ENCODE measurements at regions not wholly inside any gene's neighbourhood (a gene's known extent, or its start where the extent isn't known, plus 50 kb on each side); places are given as distances from the start of the nearest gene placed in this dataset.

DNA sequence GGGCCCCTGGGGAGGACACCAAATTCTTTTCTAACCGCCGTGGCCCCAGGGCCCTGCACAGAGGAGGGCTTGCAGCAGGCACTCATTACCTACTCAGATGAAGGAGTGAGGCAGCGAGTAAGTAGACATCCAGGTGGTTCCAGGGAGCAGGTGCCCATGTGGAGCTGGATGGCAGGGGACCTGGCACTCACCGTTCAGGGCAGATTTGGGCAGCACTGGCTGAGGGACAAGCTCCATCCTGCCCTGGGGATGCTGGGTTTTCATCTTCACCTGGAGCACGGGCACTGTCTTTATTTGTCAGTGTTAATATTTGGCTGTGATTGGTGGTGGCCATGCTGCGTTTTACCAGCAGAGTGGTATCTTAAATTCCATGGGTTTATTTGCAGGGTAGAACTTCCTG, 1182.7 kb downstream of the BRD1 start:
- no peak for DNase-seq (ENCODE audit: low read depth)

DNA sequence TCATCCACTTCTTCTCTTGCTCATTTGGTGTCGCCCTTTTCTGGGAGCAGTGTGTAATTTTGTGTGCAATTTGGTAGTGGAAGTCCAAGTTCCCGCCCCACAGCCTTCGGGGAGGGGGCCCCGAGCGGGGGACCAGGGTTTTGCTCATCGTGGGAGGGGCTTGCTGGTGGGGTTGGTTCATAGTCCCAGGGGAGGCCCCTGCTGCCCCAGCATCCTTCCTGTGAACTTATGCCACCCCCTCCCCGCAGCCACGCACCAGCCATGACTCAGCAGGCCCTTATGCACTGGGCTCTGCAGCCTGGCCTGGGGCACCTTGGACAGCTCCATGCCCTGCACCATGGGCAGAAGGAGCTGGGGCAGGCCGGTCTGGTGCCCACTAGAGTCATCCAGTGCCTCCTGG, 1183.6 kb downstream of the BRD1 start:
- no peak for DNase-seq (ENCODE audit: low read depth)

DNA sequence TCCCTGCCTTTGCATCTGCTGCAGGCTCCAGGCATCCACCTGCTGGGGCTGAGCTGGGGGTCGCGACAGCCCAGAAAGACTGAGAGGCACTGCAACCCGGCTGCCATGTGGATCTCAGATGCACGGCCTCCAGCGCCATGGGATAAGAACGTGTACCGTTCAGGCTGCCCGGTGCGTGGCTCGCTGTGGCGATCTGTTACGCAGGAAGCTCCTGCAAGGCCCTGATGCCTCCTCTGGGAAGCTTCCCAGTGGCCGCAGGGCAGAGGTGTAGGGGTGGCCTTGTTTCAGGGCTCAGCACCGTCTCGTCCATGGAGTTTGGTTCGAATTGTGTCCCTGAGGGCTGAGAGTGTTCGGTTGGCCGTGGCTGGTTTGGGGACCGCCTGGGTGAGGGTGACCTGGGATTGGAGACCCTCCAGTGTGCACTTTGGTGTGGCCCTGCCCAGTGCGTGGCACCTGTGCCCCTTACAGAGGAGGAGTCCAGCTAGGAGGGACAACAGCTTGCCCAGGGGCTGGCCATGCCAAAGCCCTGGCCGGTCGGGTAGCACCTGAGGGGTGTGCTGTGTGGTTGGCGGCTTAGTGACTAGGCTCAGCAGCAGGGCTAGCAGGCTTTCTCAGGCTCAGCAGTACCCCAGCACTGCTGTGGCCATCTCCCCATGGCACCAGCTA, 1184.5 kb downstream of the BRD1 start:
- no peak for DNase-seq (ENCODE audit: low read depth)

DNA sequence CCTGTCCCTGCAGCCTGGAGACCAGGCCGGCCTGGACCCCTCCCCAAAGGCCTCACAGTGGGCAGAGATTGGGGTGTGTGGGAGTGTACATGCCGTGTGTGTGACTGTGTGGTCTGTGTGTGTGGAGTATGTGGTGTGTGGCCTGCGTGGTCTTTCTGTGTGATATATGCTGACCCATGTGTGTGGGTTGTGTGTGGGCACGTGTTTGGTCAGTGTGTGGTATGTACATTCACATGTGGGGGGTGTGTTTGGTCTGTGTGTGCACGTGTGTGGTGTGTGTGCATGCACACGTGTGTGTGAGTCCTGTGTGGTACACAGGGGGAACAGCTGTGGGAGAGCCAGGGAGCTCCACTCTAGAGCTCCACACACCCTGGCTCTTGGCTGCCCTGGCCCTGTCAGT, 1185.1 kb downstream of the BRD1 start:
- DNase-seq (ENCODE audit: low read depth) = no peak

DNA sequence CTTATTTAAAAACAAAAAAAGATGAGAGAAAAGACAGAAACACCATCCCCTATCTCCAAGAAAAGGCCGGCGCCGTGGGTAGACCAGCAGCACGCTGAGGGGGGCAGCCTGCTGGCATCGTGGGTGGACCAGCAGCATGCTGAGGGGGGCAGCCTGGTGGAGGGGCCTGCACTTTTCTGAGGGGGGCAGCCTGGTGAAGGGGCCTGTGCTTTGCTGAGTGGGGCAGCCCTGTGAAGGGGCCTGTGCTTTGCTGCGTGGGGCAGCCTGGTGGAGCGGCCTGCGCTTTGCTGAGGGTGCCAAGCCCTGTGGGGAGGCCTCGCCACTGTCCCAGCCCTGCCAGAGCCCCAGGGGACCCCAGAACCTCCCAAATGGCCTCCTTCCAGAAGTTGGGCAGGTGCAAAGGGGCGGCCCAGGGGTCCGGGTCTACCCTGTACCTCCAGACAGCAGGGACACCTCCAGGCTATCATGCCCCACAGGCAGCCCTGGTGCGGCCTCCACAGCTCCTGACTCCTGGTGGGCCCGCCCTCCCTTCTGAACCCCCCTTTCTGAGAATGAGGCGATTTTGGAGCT, 1185.7 kb downstream of the BRD1 start:
- no peak for DNase-seq (ENCODE audit: low read depth)

DNA sequence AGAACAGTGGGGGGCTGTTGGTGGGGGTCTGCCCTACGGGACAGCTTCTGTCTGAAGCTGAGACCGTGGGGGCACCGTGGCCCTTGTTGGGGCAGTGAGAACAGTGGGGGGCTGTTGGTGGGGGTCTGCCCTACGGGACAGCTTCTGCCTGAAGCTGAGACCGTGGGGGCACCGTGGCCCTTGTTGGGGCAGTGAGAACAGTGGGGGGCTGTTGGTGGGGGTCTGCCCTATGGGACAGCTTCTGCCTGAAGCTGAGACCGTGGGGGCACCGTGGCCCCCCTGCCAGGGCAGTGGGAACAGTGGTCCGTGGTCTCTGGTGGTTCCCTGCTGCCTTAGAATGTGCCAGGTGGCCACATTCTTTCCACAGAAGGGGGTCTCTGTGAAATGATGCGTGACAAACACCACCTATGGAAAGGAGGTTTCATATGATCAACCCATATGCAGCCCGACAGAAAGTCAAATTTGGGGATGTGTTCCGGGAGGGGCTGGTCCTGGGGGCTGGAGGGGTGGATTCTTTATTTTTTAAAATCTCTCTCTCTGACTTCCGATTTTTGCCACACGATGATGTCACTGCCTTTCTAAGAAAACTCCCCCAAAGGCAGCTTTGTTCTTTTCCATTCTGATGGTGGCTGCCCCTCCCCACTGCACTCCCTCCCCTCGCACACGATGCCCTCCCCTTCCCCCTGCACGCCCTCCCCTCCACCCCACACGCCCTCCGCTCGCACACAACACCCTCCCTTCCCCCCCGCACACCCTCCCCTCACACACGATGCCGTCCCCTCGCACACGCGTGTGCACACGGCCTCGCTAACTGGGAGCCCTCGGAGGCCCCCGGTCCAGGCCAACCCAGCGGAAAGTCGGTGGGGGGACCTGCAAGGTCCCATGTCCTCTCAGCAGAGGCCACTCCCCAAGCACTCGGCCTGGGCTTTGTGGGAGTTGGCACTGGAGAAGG, 1186.5 kb downstream of the BRD1 start:
- no peak for DNase-seq (ENCODE audit: low read depth)

DNA sequence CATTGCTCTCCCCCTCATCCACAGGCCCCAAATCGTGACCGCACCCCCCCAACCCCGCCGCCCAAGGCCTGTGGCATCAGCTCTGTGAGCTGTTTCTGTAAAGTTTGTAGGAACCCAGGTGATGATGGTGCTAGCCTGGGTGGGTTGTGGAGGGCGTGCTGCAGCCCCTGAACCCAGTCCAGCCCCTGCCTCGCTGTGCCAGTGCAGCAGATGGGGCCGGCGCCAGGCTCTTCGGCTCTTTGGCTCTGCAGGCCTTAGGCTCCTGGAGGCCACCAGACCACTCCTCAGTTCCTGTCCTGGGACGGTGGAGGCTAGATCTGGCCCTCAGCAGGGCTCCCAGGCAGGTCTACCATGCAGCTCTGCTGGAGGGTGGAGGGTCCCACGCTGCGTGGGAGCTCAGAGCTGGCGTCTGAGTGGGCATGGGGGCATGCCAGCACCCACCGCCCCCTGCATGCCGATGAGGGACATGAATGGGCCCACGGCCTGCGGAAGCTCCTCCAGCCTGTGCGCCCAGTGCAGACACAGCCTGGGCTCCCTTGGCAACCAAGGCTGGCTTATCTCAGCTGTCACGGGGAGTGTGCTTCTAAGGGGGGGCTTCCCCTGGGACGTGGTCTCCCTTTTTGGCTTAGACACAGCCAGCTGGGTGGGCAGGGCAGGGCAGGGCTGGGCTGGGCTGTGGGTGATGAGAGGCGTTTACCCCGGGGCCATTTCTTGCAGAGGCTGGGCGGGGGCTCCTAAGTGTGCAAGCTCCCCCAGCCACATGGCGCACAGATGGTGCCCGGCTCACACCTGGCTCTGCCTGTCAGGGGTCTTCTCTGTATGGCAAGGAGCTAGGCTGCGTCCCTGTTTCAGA, 1187.6 kb downstream of the BRD1 start:
- no peak for DNase-seq (ENCODE audit: low read depth)

DNA sequence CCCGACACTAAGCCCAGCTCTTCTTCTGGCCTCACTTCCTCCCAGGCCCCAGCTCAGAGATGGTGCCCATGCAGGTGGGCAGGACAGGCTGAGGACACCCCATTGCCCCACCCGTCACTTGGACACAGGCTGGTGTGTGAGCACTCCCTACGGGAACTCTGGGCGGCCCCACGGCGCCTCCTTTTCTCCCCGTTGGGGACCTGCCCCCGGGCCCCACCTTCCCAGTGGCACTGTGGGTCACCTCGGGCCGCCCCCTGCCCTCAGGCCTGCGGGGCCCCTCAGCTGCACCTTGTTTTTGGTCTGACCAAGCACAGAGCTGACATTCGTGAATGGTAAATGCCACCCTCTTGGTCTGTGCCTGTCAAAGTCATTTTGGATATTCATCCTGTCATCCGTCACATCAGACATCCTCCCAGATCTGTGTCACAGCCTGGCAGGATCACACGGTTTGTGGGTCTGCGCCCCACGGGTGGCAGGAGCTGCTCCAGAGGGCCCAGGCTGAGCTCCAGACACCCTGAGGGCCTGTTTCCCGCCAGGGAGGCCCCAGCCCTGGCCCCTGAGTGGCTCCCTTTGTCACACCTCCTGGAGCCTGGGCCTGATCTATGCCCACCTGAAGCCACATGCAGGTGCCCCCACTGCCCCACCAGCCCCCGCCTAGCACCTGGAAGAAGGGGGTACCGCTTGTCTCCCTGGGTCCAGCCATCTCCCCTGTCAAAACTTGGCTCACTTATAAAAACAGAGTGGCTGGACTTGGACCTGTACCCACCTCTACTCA, 1188.5 kb downstream of the BRD1 start:
- DNase-seq (ENCODE audit: low read depth) = no peak

DNA sequence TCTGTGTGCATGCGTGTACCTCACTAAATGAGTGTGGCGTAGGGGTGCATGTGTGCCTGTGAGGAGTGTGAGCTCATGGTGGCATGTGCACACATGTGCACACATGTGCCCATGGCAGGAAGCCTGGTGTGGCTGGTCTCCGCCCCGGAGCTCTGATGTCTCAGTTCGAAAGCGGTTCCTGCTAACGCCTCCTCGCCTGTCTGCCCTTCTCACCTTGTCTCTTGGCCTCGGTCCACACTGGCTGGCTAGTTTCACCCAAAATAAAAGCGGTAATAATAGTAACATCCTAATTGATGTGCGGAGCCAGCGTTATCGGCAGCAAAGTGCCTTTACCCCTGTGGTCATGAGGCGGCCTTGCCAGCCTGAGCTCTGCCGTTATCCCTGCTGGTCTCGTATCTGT, 1190.4 kb downstream of the BRD1 start:
- no peak for DNase-seq (ENCODE audit: low read depth)

DNA sequence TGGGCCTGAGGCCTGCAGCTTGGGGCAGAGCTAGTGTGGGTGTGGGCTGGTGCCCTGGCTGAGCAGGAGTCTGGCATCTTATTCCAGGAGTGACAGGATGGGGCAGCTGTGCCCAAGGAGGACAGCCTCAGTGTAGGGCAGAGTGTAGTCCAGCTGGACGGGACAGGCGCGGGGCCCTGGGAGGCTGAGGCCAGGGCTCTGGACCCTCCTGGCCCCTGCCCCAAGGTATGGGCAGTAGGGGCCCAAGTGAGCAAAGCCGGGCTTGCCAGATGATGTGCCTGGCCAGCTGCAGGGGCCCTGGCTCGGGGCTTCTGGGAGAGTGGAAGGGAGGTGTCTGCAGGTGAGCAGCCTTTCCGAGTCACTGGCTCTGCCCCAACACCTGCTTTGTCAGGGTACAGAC, 1190.9 kb downstream of the BRD1 start:
- DNase-seq (ENCODE audit: low read depth) = no peak

DNA sequence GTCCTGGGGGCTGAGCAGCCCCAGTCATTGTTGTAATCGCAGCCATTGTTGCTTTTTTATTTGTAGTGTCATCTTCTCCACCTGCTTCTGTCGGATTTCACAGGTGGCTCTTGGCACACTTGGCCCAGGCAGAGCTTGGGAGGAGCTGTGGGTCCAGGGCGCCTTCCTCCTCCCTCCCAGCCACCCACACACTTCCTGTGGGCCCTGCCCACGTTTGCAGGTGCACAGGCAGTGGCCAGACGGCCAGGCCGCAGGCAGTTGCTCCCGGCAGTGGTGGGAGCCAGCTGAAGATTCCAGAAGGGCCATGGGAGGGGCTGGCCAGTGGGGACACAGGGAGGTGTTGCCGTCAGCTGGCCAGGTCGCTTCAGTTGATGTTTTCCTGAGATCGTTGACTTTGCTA, 1191.9 kb downstream of the BRD1 start:
- DNase-seq (ENCODE audit: low read depth) = no peak

DNA sequence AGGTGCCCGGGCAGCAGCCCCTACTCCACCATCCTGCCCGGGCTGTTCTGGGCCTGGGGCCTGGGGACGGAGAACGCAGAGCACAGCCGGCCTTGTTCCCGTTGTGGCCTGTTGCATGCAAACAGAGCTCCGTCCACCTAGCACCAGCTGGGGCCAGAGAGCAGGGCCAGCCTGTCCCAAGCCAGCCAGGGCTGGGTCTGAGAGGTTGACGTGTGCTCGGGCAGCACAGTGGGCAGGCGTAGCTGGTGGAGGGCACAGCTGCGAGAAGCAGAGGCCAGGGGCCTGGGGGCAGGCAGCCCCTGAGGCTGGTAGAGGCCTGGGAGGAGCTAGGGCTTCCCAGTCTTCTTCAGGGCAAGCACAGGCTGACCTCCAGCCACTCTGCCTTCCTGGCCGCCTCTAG, 1192.6 kb downstream of the BRD1 start:
- DNase-seq (ENCODE audit: low read depth) = no peak

DNA sequence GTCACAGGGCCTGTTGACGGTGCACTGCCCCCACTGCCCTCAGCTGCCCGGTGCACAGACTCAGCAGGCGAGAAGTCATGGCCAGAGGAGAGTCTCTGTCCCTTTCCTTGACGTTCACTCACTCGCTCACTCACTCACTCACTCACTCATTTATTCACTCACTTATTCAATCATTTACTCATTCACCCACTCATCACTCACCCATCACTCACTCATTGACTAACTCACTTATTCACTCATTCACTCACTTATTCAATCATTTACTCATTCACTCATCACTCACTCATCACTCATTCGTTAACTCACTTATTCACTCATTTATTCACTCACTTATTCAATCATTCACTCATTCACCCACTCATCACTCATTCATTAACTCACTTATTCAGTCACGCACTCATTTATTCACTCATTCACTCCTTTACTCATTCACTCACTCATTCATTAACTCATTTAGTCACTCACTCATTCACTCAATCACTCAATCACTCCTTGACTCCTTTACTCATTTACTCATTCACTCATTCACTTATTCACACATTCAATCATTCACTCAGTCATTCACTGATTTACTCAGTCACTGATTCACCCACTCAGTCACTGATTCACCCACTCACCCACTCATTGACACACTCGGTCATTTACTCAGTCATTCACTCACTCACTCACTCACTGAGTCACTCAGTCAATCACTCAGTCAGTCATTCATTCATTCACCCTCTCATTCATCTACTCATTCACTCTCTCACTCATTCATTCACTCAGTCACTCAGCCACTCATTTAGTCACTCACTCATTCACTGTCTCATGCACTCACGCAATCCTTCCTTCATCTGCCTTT, 1193.5 kb downstream of the BRD1 start:
- DNase-seq (ENCODE audit: low read depth) = no peak

DNA sequence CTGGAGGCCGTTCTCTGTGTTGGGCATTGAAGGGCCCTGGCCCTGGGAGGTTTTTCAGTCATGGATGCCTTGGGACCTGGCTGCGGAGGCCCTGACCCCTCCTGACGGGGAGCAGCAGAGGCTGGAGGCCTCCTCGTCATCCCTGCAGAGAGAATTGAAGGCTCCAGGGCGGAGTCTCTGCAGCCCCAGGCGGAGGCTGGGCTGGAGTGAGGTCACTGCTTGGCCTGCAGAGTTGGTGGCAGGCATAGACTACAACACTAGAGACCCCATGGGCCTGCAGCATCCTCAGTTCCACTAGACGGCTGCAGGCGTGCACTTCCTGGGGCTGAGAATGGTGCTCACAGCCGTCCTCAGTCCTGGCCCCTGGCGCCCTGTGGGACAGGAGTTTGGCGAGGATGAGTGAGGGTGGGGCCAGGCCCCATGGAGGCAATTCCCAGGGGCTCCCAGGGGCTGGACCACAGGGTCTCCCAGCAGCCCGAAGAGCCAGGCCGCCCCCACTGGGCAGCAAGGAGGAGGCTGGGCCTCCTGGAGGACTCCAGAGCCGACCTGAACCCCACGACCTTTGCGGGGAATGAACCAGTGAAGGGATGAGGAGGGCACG, 1194.9 kb downstream of the BRD1 start:
- no peak for DNase-seq (ENCODE audit: low read depth)

DNA sequence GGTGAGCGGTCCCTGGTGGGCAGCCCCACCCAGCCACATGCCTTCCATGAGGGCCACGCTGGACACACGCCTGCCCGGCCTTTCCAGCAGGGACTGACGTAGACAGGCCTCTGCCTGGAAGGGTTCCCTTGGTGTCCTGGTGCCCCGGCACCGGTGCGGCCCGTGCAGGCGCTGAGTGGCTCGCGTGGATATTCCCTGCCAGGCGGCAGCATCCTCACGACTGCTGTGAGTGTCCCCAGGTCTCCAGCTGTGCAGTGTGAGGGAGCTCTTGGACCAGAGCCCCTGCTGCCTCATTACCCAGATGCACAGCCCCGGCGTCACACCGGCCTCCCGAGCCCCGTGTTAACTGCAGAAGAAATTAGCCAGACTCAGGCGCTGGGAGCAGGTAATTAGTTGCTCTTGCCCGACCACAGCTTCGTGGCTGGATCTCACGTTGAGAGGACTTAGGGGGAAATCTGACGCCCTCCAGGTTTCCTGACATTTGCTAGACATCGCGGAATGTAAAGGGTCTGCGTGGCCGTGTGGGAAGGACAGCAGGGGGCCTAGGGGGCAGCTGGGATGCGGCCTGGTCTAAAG, 1196.3 kb downstream of the BRD1 start:
- DNase-seq (ENCODE audit: low read depth) = no peak

DNA sequence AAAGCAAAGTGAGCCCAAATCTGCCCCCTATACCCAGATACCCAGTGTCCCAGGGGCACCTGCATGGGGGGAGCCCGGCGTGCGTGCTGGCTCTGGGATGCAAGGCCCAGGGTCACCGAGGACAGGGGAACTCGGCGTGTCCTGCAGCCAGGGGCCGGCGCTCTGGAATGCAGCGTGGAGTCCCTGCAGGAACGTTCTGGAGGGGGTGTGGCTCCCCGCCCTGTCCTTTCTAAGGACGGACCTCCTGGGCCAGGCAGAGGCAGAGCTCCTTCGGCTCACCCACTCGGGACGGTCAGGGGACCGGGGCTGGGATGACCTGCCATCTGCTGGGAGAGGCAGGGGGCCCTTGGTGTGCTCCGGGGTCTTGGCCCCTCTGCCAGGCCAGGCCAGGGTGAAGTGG, 1196.8 kb downstream of the BRD1 start:
- DNase-seq (ENCODE audit: low read depth) = no peak

DNA sequence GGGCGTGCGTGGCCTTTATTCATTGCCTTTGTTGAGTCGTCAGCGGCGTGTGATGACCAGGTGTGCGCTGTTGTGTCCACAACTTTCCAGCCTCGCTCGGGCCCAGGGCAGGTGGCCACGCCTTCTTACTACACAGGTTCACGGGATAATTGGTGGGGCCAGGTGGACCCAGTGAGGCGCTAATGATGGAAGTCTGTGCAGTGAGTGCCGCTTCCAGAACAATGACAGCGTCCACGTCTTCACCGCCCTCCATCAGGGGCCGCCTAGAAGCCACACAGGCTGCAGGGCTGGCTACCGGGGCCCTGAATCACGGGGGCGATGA, 1197.3 kb downstream of the BRD1 start:
- DNase-seq (ENCODE audit: low read depth) = no peak

DNA sequence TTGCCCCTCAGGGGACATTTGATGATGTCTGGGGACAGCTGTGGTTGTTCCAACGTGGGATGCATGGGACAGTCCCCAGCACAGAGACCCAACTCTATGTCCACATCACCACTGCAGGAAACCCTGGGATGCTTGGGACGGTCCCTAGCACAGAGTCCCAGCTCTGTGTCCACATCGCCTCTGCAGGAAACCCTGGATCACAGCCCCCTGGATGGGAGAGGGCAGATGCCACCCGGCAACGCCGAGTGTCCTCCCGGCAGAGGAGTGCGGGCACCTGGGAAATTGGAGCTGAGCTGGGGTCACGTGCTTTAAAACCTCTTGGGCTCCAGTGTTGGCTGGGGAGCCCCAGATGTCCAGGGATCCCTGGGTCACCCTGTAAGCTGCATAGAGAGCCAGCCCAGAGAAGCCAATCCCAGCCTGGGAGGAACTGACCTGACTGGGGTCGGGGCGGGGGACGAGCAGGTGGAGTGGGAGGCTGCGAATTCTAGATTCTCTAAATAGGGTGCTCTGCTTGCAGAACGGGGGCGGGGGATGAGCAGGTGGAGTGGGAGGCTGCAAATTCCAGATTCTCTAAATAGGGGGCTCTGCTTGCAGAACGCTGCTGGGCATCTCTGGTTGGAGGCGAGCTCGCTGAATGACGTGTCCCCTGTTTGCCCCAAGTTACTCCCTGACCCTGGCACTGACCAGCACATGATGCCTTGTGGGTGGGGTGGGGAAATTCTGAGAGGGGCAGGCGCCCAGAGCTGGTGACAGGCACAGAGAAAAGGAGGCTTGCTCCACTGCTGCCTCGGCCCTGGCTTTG, 1197.8 kb downstream of the BRD1 start:
- no peak for DNase-seq (ENCODE audit: low read depth)
